SK-N-SH (cell line): ENCODE measurements at regions not wholly inside any gene's neighbourhood (a gene's known extent, or its start where the extent isn't known, plus 50 kb on each side); places are given as distances from the start of the nearest gene placed in this dataset.

ENCODE experiments used
- CTCF ChIA-PET: fragments of 300-600, 350-600 bp; formaldehyde crosslinking; extraction: SDS; loops from one replicate; lab custom pipeline; 2021; lab: Yijun Ruan, JAX
- POLR2A ChIA-PET: fragments of 350-600 bp; sonication (Branson Sonifier 250); formaldehyde crosslinking; extraction: SDS; loops from one replicate; lab custom pipeline; 2020; ENCODE audit warnings: antibody characterized with exemption, inconsistent platforms; lab: Yijun Ruan, JAX
- DNase-seq: peaks from one replicate; pipeline ENCODE4 v3.0.0; 2012
- H2AFZ ChIP-seq: fragments of 200-600 bp; sonication (generic); 2 replicates; pipeline ENCODE4 v1.8.1; 2016; ENCODE audit warnings: antibody characterized with exemption, mild to moderate bottlenecking, low read depth
- H3F3A ChIP-seq: fragments of 200-600 bp; sonication (generic); replicated peaks from 2 replicates; pipeline ENCODE3; 2016; ENCODE audit warnings: antibody characterized with exemption, mild to moderate bottlenecking; ENCODE audit not compliant: insufficient read depth
- H3K27ac ChIP-seq, 2 experiments: fragments of 200-500 bp in 1 of 2; fragments of 200-600 bp in 1 of 2; sonication (Bioruptor generic) in 1 of 2; sonication (generic), shearing (Covaris generic) in 1 of 2; 2 replicates each; pipeline versions ENCODE4 v1.5.1 to v1.6.1; 2014 to 2016; ENCODE audit warnings: low read depth in 2 of 2, inconsistent platforms in 1 of 2, low read length in 1 of 2, mild to moderate bottlenecking in 1 of 2, mixed read lengths in 1 of 2
- H3K27me3 ChIP-seq: fragments of 200-600 bp; sonication (generic), shearing (Covaris generic); 2 replicates; pipeline ENCODE4 v1.6.1; 2016; ENCODE audit warnings: mixed run types; ENCODE audit not compliant: insufficient read depth
- H3K36me3 ChIP-seq, 2 experiments: fragments of 200-500 bp in 1 of 2; fragments of 200-600 bp in 1 of 2; sonication (Bioruptor generic) in 1 of 2; sonication (generic) in 1 of 2; replicated peaks in 1 of 2; 2 replicates each; pipeline versions ENCODE3 to v1.5.1; 2014 to 2016; ENCODE audit warnings: low read length in 1 of 2, mild to moderate bottlenecking in 1 of 2; ENCODE audit not compliant: insufficient read depth in 2 of 2, control insufficient read depth in 1 of 2
- H3K4me1 ChIP-seq, 2 experiments: fragments of 200-500 bp in 1 of 2; fragments of 200-600 bp in 1 of 2; sonication (Bioruptor generic) in 1 of 2; sonication (generic), shearing (Covaris generic) in 1 of 2; 2 replicates each; pipeline versions ENCODE4 v1.5.1 to v1.6.1; 2014 to 2016; ENCODE audit warnings: low read depth in 1 of 2, low read length in 1 of 2, mixed run types in 1 of 2; ENCODE audit not compliant: insufficient read depth in 2 of 2, control insufficient read depth in 1 of 2
- H3K4me2 ChIP-seq: fragments of 200-600 bp; sonication (generic), shearing (Covaris generic); 2 replicates; pipeline ENCODE4 v1.6.1; 2017; ENCODE audit warnings: mixed run types
- H3K4me3 ChIP-seq, 2 experiments: fragments of 200-500 bp in 1 of 2; fragments of 200-600 bp in 1 of 2; sonication (Bioruptor generic) in 1 of 2; sonication (generic), shearing (Covaris generic) in 1 of 2; 2 replicates each; pipeline versions ENCODE4 v1.5.1 to v1.8.1; 2014 to 2016; ENCODE audit warnings: low read depth in 2 of 2, inconsistent platforms in 1 of 2, low read length in 1 of 2, mild to moderate bottlenecking in 1 of 2, mixed read lengths in 1 of 2, moderate library complexity in 1 of 2
- H3K79me2 ChIP-seq: fragments of 200-600 bp; sonication (generic); 2 replicates; pipeline ENCODE4 v1.8.1; 2017; ENCODE audit warnings: mild to moderate bottlenecking; ENCODE audit not compliant: insufficient read depth
- H3K9ac ChIP-seq: fragments of 200-600 bp; sonication (generic); 2 replicates; pipeline ENCODE4 v1.6.1; 2017; ENCODE audit warnings: mixed run types
- H3K9me2 ChIP-seq: fragments of 200-600 bp; sonication (generic); 2 replicates; pipeline ENCODE4 v1.6.1; 2017; ENCODE audit warnings: mixed run types
- H3K9me3 ChIP-seq: fragments of 200-600 bp; sonication (generic); 2 replicates; pipeline ENCODE4 v1.6.1; 2017; ENCODE audit warnings: mixed run types, mild to moderate bottlenecking, moderate library complexity
- H4K20me1 ChIP-seq: fragments of 200-600 bp; sonication (generic); 2 replicates; pipeline ENCODE4 v1.6.1; 2017; ENCODE audit warnings: mild to moderate bottlenecking, mixed run types; ENCODE audit not compliant: insufficient read depth
- CTCF ChIP-seq: fragments of 200-600 bp; sonication (generic); IDR thresholded peaks from 2 replicates; pipeline ENCODE4 v1.6.1; 2017; ENCODE audit warnings: antibody characterized with exemption, mild to moderate bottlenecking, moderate library complexity
- FOXJ3 ChIP-seq: sonication (generic); formaldehyde crosslinking; IDR thresholded peaks from 2 replicates; pipeline ENCODE4 v1.5.1; 2020; ENCODE audit warnings: mild to moderate bottlenecking, missing genetic modification reagents
- GABPA ChIP-seq: IDR thresholded peaks from 2 replicates; pipeline ENCODE4 v1.4.0; 2012; ENCODE audit warnings: low read depth, mild to moderate bottlenecking
- JUND ChIP-seq: IDR thresholded peaks from 2 replicates; pipeline ENCODE4 v1.4.0; 2012
- MAX ChIP-seq: IDR thresholded peaks from 2 replicates; pipeline ENCODE4 v1.4.0; 2012; ENCODE audit warnings: low read depth
- NFIC ChIP-seq: IDR thresholded peaks from 2 replicates; pipeline ENCODE4 v1.4.0; 2012; ENCODE audit warnings: borderline replicate concordance
- NRF1 ChIP-seq: IDR thresholded peaks from 2 replicates; pipeline ENCODE4 v1.6.1; 2012; ENCODE audit warnings: low read depth, mild to moderate bottlenecking, low read length
- PBX3 ChIP-seq: IDR thresholded peaks from 2 replicates; pipeline ENCODE4; 2012
- RAD21 ChIP-seq: IDR thresholded peaks from 2 replicates; pipeline ENCODE4 v1.6.1; 2012; ENCODE audit warnings: mild to moderate bottlenecking, low read length
- REST ChIP-seq: IDR thresholded peaks from 2 replicates; pipeline ENCODE4 v1.6.1; 2012; ENCODE audit warnings: mild to moderate bottlenecking, low read depth, low read length, moderate library complexity
- TAF1 ChIP-seq: IDR thresholded peaks from 2 replicates; pipeline ENCODE4 v1.6.1; 2012; ENCODE audit warnings: low read depth, mild to moderate bottlenecking, low read length, moderate library complexity, borderline replicate concordance
- TCF12 ChIP-seq: IDR thresholded peaks from 2 replicates; pipeline ENCODE4 v1.4.0; 2012
- TEAD4 ChIP-seq: IDR thresholded peaks from 2 replicates; pipeline ENCODE4 v1.4.0; 2012; ENCODE audit warnings: mild to moderate bottlenecking, borderline replicate concordance; ENCODE audit not compliant: insufficient read depth
- YY1 ChIP-seq: IDR thresholded peaks from 2 replicates; pipeline ENCODE4 v1.4.0; 2012; ENCODE audit warnings: low read depth, mild to moderate bottlenecking
- WGBS: methylation state at CpG from one replicate; pipeline ENCODE4 v1.1.6; 2017; ENCODE audit warnings: low lambda C conversion rate; 5-methylcytosine and 5-hydroxymethylcytosine counted together

GRCh38 chr12:69107541-69107940 is 131.8 kb upstream of the CPSF6 start:
- DNase-seq: no peak
- H3K27ac ChIP-seq: peak overlapping the region; percentile 10 to 30; a peak in 2 of 4 replicates
- no peaks in the 10 kb centered on the region for H4K20me1 ChIP-seq
- CTCF ChIA-PET: interaction anchor here (0.7 to 1.3 kb wide), 2 partner anchors 38 to 278 kb away, joined by 3 read pairs; no protein-coding TSS in a partner anchor
- POLR2A ChIA-PET: no interaction called here
- 6% methylated on average over 1 of the region's 1 CpG for WGBS
- peaks cover 0 to 10% of the 10 kb centered on the region in 2 experiments; a peak in 2 of 4 replicates for H3K4me1 ChIP-seq
- no peaks in the 10 kb centered on the region for H3K36me3 ChIP-seq
- H3K9ac ChIP-seq: no peak overlapping the region
- TF ChIP-seq TEAD4: no peak
- no peaks in the 10 kb centered on the region for H3K9me2 ChIP-seq
- H3F3A ChIP-seq: no peaks in the 10 kb centered on the region
- no peaks in the 10 kb centered on the region for H3K9me3 ChIP-seq
- no peaks in the 10 kb centered on the region for H3K27me3 ChIP-seq
- H2AFZ ChIP-seq: peak overlapping the region; percentile 32; the same call in 1 of the 2 replicates
- H3K79me2 ChIP-seq: no peaks in the 10 kb centered on the region
- no peak overlapping the region for H3K4me3 ChIP-seq
- H3K4me2 ChIP-seq: peak overlapping the region; percentile 14; the same call in 1 of the 2 replicates

GRCh38 chr12:69108037-69108436 is 131.3 kb upstream of the CPSF6 start:
- WGBS: 9% methylated on average over 2 of the region's 2 CpGs
- peaks cover 0 to 10% of the 10 kb centered on the region in 2 experiments; a peak in 2 of 4 replicates for H3K4me1 ChIP-seq
- H3F3A ChIP-seq: no peaks in the 10 kb centered on the region
- peak overlapping the region; percentile 32; the same call in 1 of the 2 replicates for H2AFZ ChIP-seq
- no peak overlapping the region for H3K9ac ChIP-seq
- H3K4me2 ChIP-seq: peak overlapping the region; percentile 14; the same call in 1 of the 2 replicates
- no peaks in the 10 kb centered on the region for H3K9me2 ChIP-seq
- H3K9me3 ChIP-seq: no peaks in the 10 kb centered on the region
- H3K4me3 ChIP-seq: no peak overlapping the region
- POLR2A ChIA-PET: no interaction called here
- H3K36me3 ChIP-seq: no peaks in the 10 kb centered on the region
- TF ChIP-seq NFIC (0 out of 2 replicates have a peak, but pooled peaks have one; percentile 17), RAD21 (no peak)
- peak overlapping the region; percentile 10 to 30; a peak in 2 of 4 replicates for H3K27ac ChIP-seq
- no peaks in the 10 kb centered on the region for H3K27me3 ChIP-seq
- CTCF ChIA-PET: interaction anchor here (0.7 to 1.3 kb wide), 2 partner anchors 38 to 278 kb away, joined by 3 read pairs; no protein-coding TSS in a partner anchor
- no peaks in the 10 kb centered on the region for H3K79me2 ChIP-seq
- no peak for DNase-seq
- no peaks in the 10 kb centered on the region for H4K20me1 ChIP-seq

GRCh38 chr12:69112616-69113015 is 126.8 kb upstream of the CPSF6 start:
- POLR2A ChIA-PET: no interaction called here
- 23% methylated on average over 4 of the region's 4 CpGs for WGBS
- Histone ChIP-seq H3K9me3 (no peaks in the 10 kb centered on the region), H3K9ac (no peak overlapping the region), H3K79me2 (no peaks in the 10 kb centered on the region), H3K4me3 (no peak overlapping the region), H2AFZ (no peak overlapping the region), H3F3A (no peaks in the 10 kb centered on the region), H3K36me3 (no peaks in the 10 kb centered on the region), H4K20me1 (no peaks in the 10 kb centered on the region), H3K27me3 (no peaks in the 10 kb centered on the region), H3K9me2 (no peaks in the 10 kb centered on the region), H3K27ac (no peak overlapping the region), H3K4me2 (no peak overlapping the region), H3K4me1 (peaks cover 0 to 7% of the 10 kb centered on the region in 2 experiments; a peak in 2 of 4 replicates)
- CTCF ChIA-PET: interaction anchor here (0.9 to 1.4 kb wide), 3 partner anchors 42 to 141 kb away, joined by 3 to 5 read pairs (median 3); no protein-coding TSS in a partner anchor
- DNase-seq: no peak
- TF ChIP-seq TAF1 (no peak), FOXJ3 (no peak), NRF1 (no peak), REST (no peak), GABPA (no peak), JUND (no peak), MAX (no peak), PBX3 (no peak), NFIC (no peak), TCF12 (no peak), YY1 (no peak), CTCF (no peak)
